HCT116 (cell line): ENCODE measurements at regions not wholly inside any gene's neighbourhood (a gene's known extent, or its start where the extent isn't known, plus 50 kb on each side); places are given as distances from the start of the nearest gene placed in this dataset.
A peak's percentile ranks its signal among the peaks of the same experiment; 100 is the strongest.
"Not testable (repeated sequence)": the region's sequence is repeated elsewhere in the genome, so short reads cannot be mapped to it uniquely, and the experiment has no call there.

Experiments used
- ATAC-seq: fragments of 200-7000 bp; cut with Tn5 transposase; 2 replicates; pipeline ENCODE4 v1.9.1; 2020; ENCODE audit warnings: mild to moderate bottlenecking, moderate library complexity
- BruUV-seq: library from RNA; stranded (reverse); fragments of 400-500 nt; replicated peaks from 2 replicates; lab custom pipeline; 2021; lab: Mats Ljungman, UMichigan
- CTCF ChIA-PET: fragments of 300-600 bp; sonication (Branson Sonifier 250); formaldehyde crosslinking; loops from one replicate; lab custom pipeline; 2021; ENCODE audit warnings: antibody characterized with exemption; lab: Charles Lee
- POLR2A ChIA-PET: fragments of 300-600, 350-600 bp; sonication (Branson Sonifier 250); formaldehyde crosslinking; loops from one replicate; lab custom pipeline; 2021; ENCODE audit warnings: antibody characterized with exemption; lab: Charles Lee
- RAD21 ChIA-PET, 2 experiments: fragments of 300-600 bp; sonication (Branson Sonifier 250); formaldehyde crosslinking; loops; one replicate each; lab custom pipeline; 2023; ENCODE audit warnings: low total read pairs in 2 of 2; ENCODE audit not compliant: uncharacterized antibody in 2 of 2, unreplicated experiment in 2 of 2, low non-redundant PET in 1 of 2; lab: Charles Lee
- DNase-seq: peaks from one replicate; pipeline ENCODE4 v3.0.0-alpha.2; 2010; ENCODE audit warnings: low read depth, low spot score
- H2AFZ ChIP-seq: fragments of 200-600 bp; shearing (Covaris generic), sonication (generic); 2 replicates; pipeline ENCODE4 v1.6.1; 2017; ENCODE audit warnings: low read depth, mixed run types, mixed read lengths, antibody characterized with exemption, low read length; ENCODE audit not compliant: poor library complexity, severe bottlenecking
- H3K27ac ChIP-seq: 2 replicates; pipeline ENCODE4 v1.5.1; 2012; ENCODE audit warnings: low read depth, low read length
- H3K27me3 ChIP-seq: fragments of 200-600 bp; sonication (generic); 2 replicates; pipeline ENCODE4 v1.6.1; 2016; ENCODE audit warnings: mixed run types, low read length, mixed read lengths; ENCODE audit not compliant: insufficient read depth
- H3K36me3 ChIP-seq, 2 experiments: fragments of 200-500 bp in 1 of 2; fragments of 200-600 bp in 1 of 2; sonication (Bioruptor generic) in 1 of 2; sonication (generic) in 1 of 2; 2 replicates each; pipeline versions ENCODE4 v1.5.1 to v1.6.1; 2014 to 2016; ENCODE audit warnings: low read length in 2 of 2, inconsistent platforms in 1 of 2, mixed read lengths in 1 of 2, mixed run types in 1 of 2; ENCODE audit not compliant: insufficient read depth in 2 of 2, control insufficient read depth in 1 of 2
- H3K4me1 ChIP-seq, 2 experiments: fragments of 200-600 bp in 1 of 2; sonication (generic) in 1 of 2; 2 replicates each; pipeline versions ENCODE4 v1.5.1 to v1.6.1; 2012 to 2017; ENCODE audit warnings: low read length in 2 of 2, inconsistent platforms in 1 of 2, mild to moderate bottlenecking in 1 of 2, mixed read lengths in 1 of 2, mixed run types in 1 of 2, moderate library complexity in 1 of 2; ENCODE audit not compliant: insufficient read depth in 2 of 2, control insufficient read depth in 1 of 2
- H3K4me2 ChIP-seq: fragments of 200-600 bp; sonication (generic); 2 replicates; pipeline ENCODE4 v1.6.1; 2017; ENCODE audit warnings: mixed run types, low read length, mixed read lengths
- H3K4me3 ChIP-seq, 2 experiments: fragments of 200-600 bp in 1 of 2; sonication (generic) in 1 of 2; replicated peaks in 1 of 2; 2 replicates each; pipeline ENCODE4 v1.5.1; 2011 to 2016; ENCODE audit warnings: low read length in 2 of 2, control low read depth in 1 of 2, low read depth in 1 of 2, mild to moderate bottlenecking in 1 of 2, mixed read lengths in 1 of 2, mixed run types in 1 of 2
- H3K79me2 ChIP-seq: fragments of 200-600 bp; sonication (generic); 2 replicates; pipeline ENCODE4 v1.6.1; 2017; ENCODE audit warnings: mild to moderate bottlenecking, mixed run types, low read length, moderate library complexity, mixed read lengths; ENCODE audit not compliant: insufficient read depth
- H3K9ac ChIP-seq: fragments of 200-600 bp; sonication (generic); 2 replicates; pipeline ENCODE4 v1.6.1; 2016; ENCODE audit warnings: low read length, mixed read lengths
- H3K9me2 ChIP-seq: fragments of 200-600 bp; sonication (generic), shearing (Covaris generic); 2 replicates; pipeline ENCODE4 v1.6.1; 2017; ENCODE audit warnings: mixed run types, mild to moderate bottlenecking, moderate library complexity; ENCODE audit not compliant: insufficient read depth
- H3K9me3 ChIP-seq, 2 experiments: fragments of 200-500 bp in 1 of 2; fragments of 200-600 bp in 1 of 2; sonication (Bioruptor generic) in 1 of 2; sonication (generic) in 1 of 2; 2 replicates each; pipeline ENCODE4 v1.6.1; 2014 to 2017; ENCODE audit warnings: low read length in 2 of 2, mixed read lengths in 2 of 2, inconsistent platforms in 1 of 2, low read depth in 1 of 2, mild to moderate bottlenecking in 1 of 2, mixed run types in 1 of 2, moderate library complexity in 1 of 2; ENCODE audit not compliant: control insufficient read depth in 1 of 2, insufficient read depth in 1 of 2
- H4K20me1 ChIP-seq: fragments of 200-600 bp; sonication (generic), shearing (Covaris generic); 2 replicates; pipeline ENCODE4 v1.6.1; 2017; ENCODE audit warnings: mixed run types, mild to moderate bottlenecking, moderate library complexity; ENCODE audit not compliant: insufficient read depth
- CBX3 ChIP-seq: IDR thresholded peaks from 2 replicates; pipeline ENCODE4 v1.6.1; 2012; ENCODE audit warnings: low read depth
- ELF1 ChIP-seq: IDR thresholded peaks from 2 replicates; pipeline ENCODE4 v1.6.1; 2012; ENCODE audit warnings: low read depth, borderline replicate concordance
- EZH2 ChIP-seq: fragments of 200-600 bp; sonication (generic); IDR thresholded peaks from 2 replicates; pipeline ENCODE4 v1.6.1; 2017; ENCODE audit warnings: antibody characterized with exemption, mixed run types
- EZH2phosphoT487 ChIP-seq: fragments of 200-600 bp; IDR thresholded peaks from 2 replicates; pipeline ENCODE4 v1.6.1; 2018; ENCODE audit warnings: antibody characterized with exemption, borderline replicate concordance
- JUND ChIP-seq: IDR thresholded peaks from 2 replicates; pipeline ENCODE4 v1.6.1; 2012
- POLR2AphosphoS5 ChIP-seq: IDR thresholded peaks from 2 replicates; pipeline ENCODE4 v1.6.1; 2011; ENCODE audit warnings: mild to moderate bottlenecking, low read depth, low read length, moderate library complexity
- RAD21 ChIP-seq: IDR thresholded peaks from 2 replicates; pipeline ENCODE4 v1.6.1; 2012; ENCODE audit warnings: low read depth, mild to moderate bottlenecking
- SP1 ChIP-seq: IDR thresholded peaks from 2 replicates; pipeline ENCODE4 v1.6.1; 2012; ENCODE audit warnings: low read depth
- SRF ChIP-seq: IDR thresholded peaks from 2 replicates; pipeline ENCODE4 v1.6.1; 2012; ENCODE audit warnings: low read depth
- YY1 ChIP-seq: IDR thresholded peaks from 2 replicates; pipeline ENCODE4 v1.6.1; 2011; ENCODE audit warnings: low read length, low read depth, moderate library complexity, mild to moderate bottlenecking; ENCODE audit not compliant: insufficient replicate concordance; ENCODE audit errors: extremely low read depth
- intact Hi-C: fragments of 100-400 bp; cut with micrococcal nuclease; formaldehyde crosslinking; loops from 2 replicates; pipeline ENCODE4 v1.10.0; 2022
- TF ChIP-seq, protein P1 (sequence below), 3 experiments: fragments of 200-600 bp in 1 of 3; sonication (generic) in 1 of 3; IDR thresholded peaks in 2 of 3; conservative IDR thresholded peaks in 1 of 3; 2 replicates each; pipeline ENCODE4 v1.5.1; 2012 to 2017; ENCODE audit warnings: low read depth in 2 of 3, low read length in 2 of 3, antibody characterized with exemption in 1 of 3, borderline replicate concordance in 1 of 3, control low read depth in 1 of 3, mild to moderate bottlenecking in 1 of 3, mixed read lengths in 1 of 3, mixed run types in 1 of 3, moderate library complexity in 1 of 3; ENCODE audit not compliant: insufficient read depth in 1 of 3

DNA sequence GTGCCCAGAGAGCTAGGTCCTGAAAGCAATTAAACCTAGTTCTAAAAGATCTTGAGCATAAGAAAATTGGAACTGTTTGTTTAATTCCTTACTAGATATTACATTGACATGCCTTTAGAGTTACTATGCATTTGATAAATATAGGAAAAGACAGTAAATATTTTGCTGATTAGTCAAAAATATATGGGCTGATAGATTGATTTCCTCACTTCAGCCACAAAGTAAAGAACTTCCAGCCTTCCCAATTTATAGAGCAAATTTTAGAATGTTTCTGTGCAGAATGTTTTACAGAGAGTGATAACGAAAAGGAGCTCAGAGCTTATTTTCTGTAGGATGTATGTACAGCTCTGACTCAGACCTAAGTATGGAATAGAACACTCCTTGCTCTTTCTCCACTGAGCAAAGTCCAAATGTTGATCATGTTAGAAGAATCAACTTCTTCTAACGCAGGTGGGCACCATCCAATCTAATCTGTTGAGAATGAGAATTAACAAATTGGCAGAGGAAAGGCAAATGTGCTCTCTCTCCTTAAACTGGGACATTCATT lies 72.9 kb upstream of the PAM start:
- H3K9me2 ChIP-seq, result no peaks in the 10 kb centered on the region
- no peak overlapping the region for H3K9ac ChIP-seq
- H2AFZ ChIP-seq, result peak overlapping the region; percentile 19
- ChIA-PET CTCF (interaction anchor here (1.1 to 2.5 kb wide), 16 partner anchors 10 to 455 kb away, joined by 3 to 22 read pairs (median 4); partner anchors contain the start of genes GIN1 and PPIP5K2), POLR2A (interaction anchor here (1.4 kb wide), 1 partner anchor 184 kb away, joined by 4 read pairs; no protein-coding TSS in a partner anchor), RAD21 (interaction anchor here in 1 of 2 experiments (1.1 kb wide), 1 partner anchor 98 kb away, joined by 3 read pairs; no protein-coding TSS in a partner anchor)
- H3K4me2 ChIP-seq, result no peak overlapping the region
- H3K4me3 ChIP-seq, result no peak overlapping the region
- no peak for ATAC-seq
- H4K20me1 ChIP-seq, result no peaks in the 10 kb centered on the region
- BruUV-seq, result no TSS peak
- intact Hi-C loops, result loop anchor here (5.0 kb wide), 1 partner anchor 455 kb away; no protein-coding TSS in a partner anchor
- H3K9me3 ChIP-seq, result no peaks in the 10 kb centered on the region
- no peaks in the 10 kb centered on the region for H3K36me3 ChIP-seq
- peaks cover 0 to 5% of the 10 kb centered on the region in 2 experiments; a peak in 2 of 4 replicates for H3K4me1 ChIP-seq
- DNase-seq, result no peak
- H3K27me3 ChIP-seq, result no peaks in the 10 kb centered on the region
- H3K27ac ChIP-seq, result no peak overlapping the region
- H3K79me2 ChIP-seq, result no peaks in the 10 kb centered on the region
- no peak for TF ChIP-seq ELF1
- no peak for TF ChIP-seq SP1
- TF ChIP-seq EZH2phosphoT487, result no peak
- TF ChIP-seq EZH2, result no peak
- no peak for TF ChIP-seq CBX3
- TF ChIP-seq SRF, result no peak
- no peak for TF ChIP-seq YY1
- TF ChIP-seq RAD21, result no peak
- TF ChIP-seq, protein P1, sequence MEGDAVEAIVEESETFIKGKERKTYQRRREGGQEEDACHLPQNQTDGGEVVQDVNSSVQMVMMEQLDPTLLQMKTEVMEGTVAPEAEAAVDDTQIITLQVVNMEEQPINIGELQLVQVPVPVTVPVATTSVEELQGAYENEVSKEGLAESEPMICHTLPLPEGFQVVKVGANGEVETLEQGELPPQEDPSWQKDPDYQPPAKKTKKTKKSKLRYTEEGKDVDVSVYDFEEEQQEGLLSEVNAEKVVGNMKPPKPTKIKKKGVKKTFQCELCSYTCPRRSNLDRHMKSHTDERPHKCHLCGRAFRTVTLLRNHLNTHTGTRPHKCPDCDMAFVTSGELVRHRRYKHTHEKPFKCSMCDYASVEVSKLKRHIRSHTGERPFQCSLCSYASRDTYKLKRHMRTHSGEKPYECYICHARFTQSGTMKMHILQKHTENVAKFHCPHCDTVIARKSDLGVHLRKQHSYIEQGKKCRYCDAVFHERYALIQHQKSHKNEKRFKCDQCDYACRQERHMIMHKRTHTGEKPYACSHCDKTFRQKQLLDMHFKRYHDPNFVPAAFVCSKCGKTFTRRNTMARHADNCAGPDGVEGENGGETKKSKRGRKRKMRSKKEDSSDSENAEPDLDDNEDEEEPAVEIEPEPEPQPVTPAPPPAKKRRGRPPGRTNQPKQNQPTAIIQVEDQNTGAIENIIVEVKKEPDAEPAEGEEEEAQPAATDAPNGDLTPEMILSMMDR (IDR thresholded peaks at IDR 0.05 in 2 of 3, conservative IDR thresholded peaks at IDR 0.05 in 1 of 3; ENCODE audit: borderline replicate concordance in 1 of 3, insufficient read depth in 1 of 3, low read depth in 2 of 3, low read length in 2 of 3), result no peak
- TF ChIP-seq JUND, result no peak
- no peak for TF ChIP-seq POLR2AphosphoS5

DNA sequence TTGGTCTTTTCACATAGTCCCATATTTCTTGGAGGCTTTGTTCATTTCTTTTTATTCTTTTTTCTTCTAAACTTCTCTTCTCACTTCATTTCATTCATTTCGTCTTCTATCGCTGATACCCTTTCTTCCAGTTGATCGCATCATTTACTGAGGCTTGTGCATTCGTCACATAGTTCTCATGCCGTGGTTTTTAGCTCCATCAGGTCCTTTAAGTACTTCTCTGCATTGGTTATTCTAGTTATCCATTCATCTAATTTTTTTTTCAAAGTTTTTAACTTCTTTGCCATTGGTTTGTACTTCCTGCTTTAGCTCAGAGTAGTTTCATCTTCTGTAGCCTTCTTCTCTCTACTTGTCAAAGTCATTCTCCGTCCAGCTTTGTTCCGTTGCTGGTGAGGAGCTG lies 67.0 kb upstream of the PAM start:
- intact Hi-C loops, H3K36me3 ChIP-seq, H3K9me3 ChIP-seq, DNase-seq, H2AFZ ChIP-seq, RAD21 ChIA-PET, ATAC-seq, H3K9me2 ChIP-seq, H3K9ac ChIP-seq, H3K79me2 ChIP-seq, CTCF ChIA-PET, H3K4me3 ChIP-seq, H4K20me1 ChIP-seq, H3K4me2 ChIP-seq, H3K27me3 ChIP-seq, BruUV-seq, H3K27ac ChIP-seq, H3K4me1 ChIP-seq, POLR2A ChIA-PET: not testable (repeated sequence)

DNA sequence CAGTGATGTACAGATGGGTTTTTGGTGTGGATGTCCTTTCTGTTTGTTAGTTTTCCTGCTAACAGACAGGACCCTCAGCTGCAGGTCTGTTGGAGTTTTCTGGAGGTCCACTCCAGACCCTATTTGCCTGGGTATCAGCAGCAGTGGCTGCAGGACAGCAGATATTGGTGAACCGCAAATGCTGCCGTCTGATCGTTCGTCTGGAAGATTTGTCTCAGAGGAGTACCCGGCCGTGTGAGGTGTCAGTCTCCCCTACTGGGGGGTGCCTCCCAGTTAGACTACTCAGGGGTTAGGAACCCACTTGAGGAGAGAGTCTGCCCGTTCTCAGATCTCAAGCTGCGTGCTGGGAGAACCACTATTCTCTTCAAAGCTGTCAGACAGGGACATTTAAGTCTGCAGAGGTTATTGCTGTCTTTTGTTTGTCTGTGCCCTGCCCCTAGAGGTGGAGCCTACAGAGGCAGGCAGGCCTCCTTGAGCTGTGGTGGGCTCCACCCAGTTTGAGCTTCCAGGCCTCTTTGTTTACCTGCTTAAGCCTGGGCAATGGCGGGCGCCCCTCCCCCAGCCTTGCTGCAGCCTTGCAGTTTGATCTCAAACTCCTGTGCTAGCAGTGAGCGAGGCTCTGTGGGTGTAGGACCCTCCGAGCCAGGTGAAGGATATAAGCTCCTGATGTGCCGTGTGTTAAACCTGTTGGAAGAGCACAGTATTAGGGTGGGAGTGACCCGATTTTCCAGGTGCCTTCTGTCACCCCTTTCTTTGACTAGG lies 66.3 kb upstream of the PAM start:
- H3K4me2 ChIP-seq, POLR2A ChIA-PET, H3K9ac ChIP-seq, H3K4me3 ChIP-seq, H4K20me1 ChIP-seq, H3K27me3 ChIP-seq, DNase-seq, H3K4me1 ChIP-seq, H3K9me2 ChIP-seq, BruUV-seq, H3K36me3 ChIP-seq, H3K9me3 ChIP-seq, H2AFZ ChIP-seq, H3K79me2 ChIP-seq, intact Hi-C loops, ATAC-seq, RAD21 ChIA-PET, CTCF ChIA-PET, H3K27ac ChIP-seq: not testable (repeated sequence)
